BLaER1 treated with 17β-estradiol and CSF1 and Interleukin-3, amounts not matched to agents 10 nM and 100 nM (cell line): ENCODE measurements at regions not wholly inside any gene's neighbourhood (a gene's known extent, or its start where the extent isn't known, plus 50 kb on each side); places are given as distances from the start of the nearest gene placed in this dataset.

ENCODE experiments used
- H3K27ac ChIP-seq, 11 experiments: shearing (Covaris generic); formaldehyde crosslinking; 2 replicates each; pipeline ENCODE4 v1.8.1; 2022
- H3K27me3 ChIP-seq, 11 experiments: shearing (Covaris generic); formaldehyde crosslinking; 2 replicates each; pipeline ENCODE4 v1.8.1; 2022
- H3K36me3 ChIP-seq, 11 experiments: shearing (Covaris generic); formaldehyde crosslinking; 2 replicates each; pipeline ENCODE4 v1.8.1; 2022
- H3K4me1 ChIP-seq, 10 experiments: shearing (Covaris generic); formaldehyde crosslinking; 2 replicates each; pipeline ENCODE4 v1.8.1; 2022
- H3K4me2 ChIP-seq, 11 experiments: shearing (Covaris generic); formaldehyde crosslinking; 2 replicates each; pipeline ENCODE4 v1.8.1; 2022
- H3K4me3 ChIP-seq, 10 experiments: shearing (Covaris generic); formaldehyde crosslinking; 2 replicates each; pipeline ENCODE4 v1.8.1; 2022
- H3K9ac ChIP-seq, 11 experiments: shearing (Covaris generic); formaldehyde crosslinking; 2 replicates each; pipeline ENCODE4 v1.8.1; 2022
- H3K9me3 ChIP-seq, 11 experiments: shearing (Covaris generic); formaldehyde crosslinking; replicated peaks in 1 of 11; 2 replicates each; pipeline ENCODE4 v1.8.1; 2022
- H4K20me1 ChIP-seq, 11 experiments: shearing (Covaris generic); formaldehyde crosslinking; 2 replicates each; pipeline ENCODE4 v1.8.1; 2022
- Cebpa-rat ChIP-seq, 11 experiments: shearing (Covaris generic); IDR thresholded peaks; 2 replicates each; pipeline ENCODE4 v1.8.1; 2022

GRCh38 chr22:25437414-25438160, 126.9 kb upstream of the GRK3 start:
- no peak overlapping the region for H3K27ac ChIP-seq
- H3K4me1 ChIP-seq: peaks cover 0 to 15% (median 7%) of the 10 kb centered on the region in 10 experiments; a peak in 8 of 20 replicates
- H3K27me3 ChIP-seq: no peaks in the 10 kb centered on the region
- no peaks in the 10 kb centered on the region for H4K20me1 ChIP-seq
- H3K36me3 ChIP-seq: no peaks in the 10 kb centered on the region
- TF ChIP-seq Cebpa-rat (IDR thresholded peaks at IDR 0.05): no peak
- no peak overlapping the region for H3K4me3 ChIP-seq
- peak overlapping the region in 4 of 11 experiments; percentile 5 to 45 (median 40); a peak in 4 of 22 replicates for H3K9ac ChIP-seq
- H3K4me2 ChIP-seq: no peak overlapping the region
- no peaks in the 10 kb centered on the region for H3K9me3 ChIP-seq

- Histone ChIP-seq H3K27ac (peak overlapping the region in 1 of 11 experiments; percentile 19; a peak in 1 of 22 replicates), H3K9me3 (no peaks in the 10 kb centered on the region), H3K4me3 (peak overlapping the region in 4 of 10 experiments; percentile 83 to 97 (median 94); a peak in 7 of 20 replicates), H3K36me3 (peaks cover 0 to 21% (median 14%) of the 10 kb centered on the region in 11 experiments; a peak in 14 of 22 replicates), H3K4me1 (peaks cover 30 to 46% (median 41%) of the 10 kb centered on the region in 10 experiments), H3K4me2 (peak overlapping the region in 8 of 11 experiments; percentile 5 to 94 (median 63); a peak in 14 of 22 replicates), H4K20me1 (peaks cover 25 to 40% (median 36%) of the 10 kb centered on the region in 11 experiments; a peak in 21 of 22 replicates), H3K27me3 (no peaks in the 10 kb centered on the region), H3K9ac (peak overlapping the region in 5 of 11 experiments; percentile 8 to 89 (median 48); a peak in 7 of 22 replicates)
- no peak for TF ChIP-seq Cebpa-rat (IDR thresholded peaks at IDR 0.05)
Observed at GRCh38 chr22:25447067-25447685, 117.3 kb upstream of the GRK3 start.

GRCh38 chr22:25447686-25448434, 116.6 kb upstream of the GRK3 start:
- H3K9me3 ChIP-seq: no peaks in the 10 kb centered on the region
- peaks cover 0 to 27% (median 14%) of the 10 kb centered on the region in 11 experiments; a peak in 16 of 22 replicates for H3K36me3 ChIP-seq
- TF ChIP-seq Cebpa-rat (IDR thresholded peaks at IDR 0.05): no peak
- H3K27ac ChIP-seq: peak overlapping the region; percentile 25 to 82 (median 72); a peak in 21 of 22 replicates
- peak overlapping the region; percentile 74 to 90 (median 84) for H3K9ac ChIP-seq
- H3K4me3 ChIP-seq: peak overlapping the region; percentile 77 to 97 (median 90)
- H4K20me1 ChIP-seq: peaks cover 32 to 47% (median 43%) of the 10 kb centered on the region in 11 experiments; a peak in 21 of 22 replicates
- no peaks in the 10 kb centered on the region for H3K27me3 ChIP-seq
- peaks cover 32 to 51% (median 42%) of the 10 kb centered on the region in 10 experiments for H3K4me1 ChIP-seq
- peak overlapping the region; percentile 83 to 95 (median 91) for H3K4me2 ChIP-seq

GRCh38 chr22:25448435-25449051, 115.9 kb upstream of the GRK3 start:
- Histone ChIP-seq H3K4me1 (peaks cover 32 to 51% (median 42%) of the 10 kb centered on the region in 10 experiments), H4K20me1 (peaks cover 39 to 54% (median 50%) of the 10 kb centered on the region in 11 experiments; a peak in 21 of 22 replicates), H3K9me3 (no peaks in the 10 kb centered on the region), H3K4me3 (peak overlapping the region; percentile 77 to 97 (median 90)), H3K36me3 (peaks cover 6 to 34% (median 20%) of the 10 kb centered on the region in 11 experiments), H3K9ac (peak overlapping the region; percentile 74 to 90 (median 84)), H3K27me3 (no peaks in the 10 kb centered on the region), H3K4me2 (peak overlapping the region; percentile 83 to 95 (median 91)), H3K27ac (peak overlapping the region; percentile 25 to 82 (median 72); a peak in 21 of 22 replicates)
- TF ChIP-seq Cebpa-rat (IDR thresholded peaks at IDR 0.05): no peak

GRCh38 chr22:25449781-25450317, 114.6 kb upstream of the GRK3 start:
- H3K27ac ChIP-seq: no peak overlapping the region
- no peaks in the 10 kb centered on the region for H3K9me3 ChIP-seq
- H4K20me1 ChIP-seq: peaks cover 50 to 67% (median 62%) of the 10 kb centered on the region in 11 experiments; a peak in 21 of 22 replicates
- peak overlapping the region; percentile 77 to 97 (median 90); a peak in 19 of 20 replicates for H3K4me3 ChIP-seq
- H3K4me1 ChIP-seq: peaks cover 32 to 51% (median 42%) of the 10 kb centered on the region in 10 experiments
- H3K36me3 ChIP-seq: peaks cover 19 to 47% (median 33%) of the 10 kb centered on the region in 11 experiments
- H3K4me2 ChIP-seq: peak overlapping the region; percentile 83 to 95 (median 91)
- no peak for TF ChIP-seq Cebpa-rat (IDR thresholded peaks at IDR 0.05)
- H3K27me3 ChIP-seq: no peaks in the 10 kb centered on the region
- H3K9ac ChIP-seq: peak overlapping the region in 10 of 11 experiments; percentile 80 to 90 (median 84); a peak in 17 of 22 replicates

- H3K4me2 ChIP-seq: peak overlapping the region; percentile 83 to 95 (median 91); a peak in 18 of 22 replicates
- H3K36me3 ChIP-seq: peaks cover 23 to 59% (median 46%) of the 10 kb centered on the region in 11 experiments
- H3K9ac ChIP-seq: peak overlapping the region in 7 of 11 experiments; percentile 29 to 70 (median 43); a peak in 8 of 22 replicates
Observed at GRCh38 chr22:25451480-25452114, 112.9 kb upstream of the GRK3 start.

GRCh38 chr22:25452116-25452700, 112.3 kb upstream of the GRK3 start:
- Histone ChIP-seq H3K4me3 (no peak overlapping the region), H3K9ac (peak overlapping the region in 3 of 11 experiments; percentile 11 to 70 (median 56); a peak in 3 of 22 replicates), H3K36me3 (peaks cover 23 to 64% (median 50%) of the 10 kb centered on the region in 11 experiments), H3K4me2 (peak overlapping the region in 1 of 11 experiments; percentile 90; a peak in 3 of 22 replicates), H3K4me1 (peaks cover 32 to 45% (median 38%) of the 10 kb centered on the region in 10 experiments), H4K20me1 (peaks cover 54 to 86% (median 77%) of the 10 kb centered on the region in 11 experiments; a peak in 21 of 22 replicates), H3K27me3 (no peaks in the 10 kb centered on the region), H3K9me3 (no peaks in the 10 kb centered on the region), H3K27ac (no peak overlapping the region)
- no peak for TF ChIP-seq Cebpa-rat (IDR thresholded peaks at IDR 0.05)

More at GRCh38 chr22:25451480-25452114, 112.9 kb upstream of the GRK3 start:
- Histone ChIP-seq H3K9me3 (no peaks in the 10 kb centered on the region), H3K4me3 (no peak overlapping the region), H3K27ac (no peak overlapping the region), H3K4me1 (peaks cover 32 to 51% (median 42%) of the 10 kb centered on the region in 10 experiments), H3K27me3 (no peaks in the 10 kb centered on the region), H4K20me1 (peaks cover 54 to 83% (median 72%) of the 10 kb centered on the region in 11 experiments; a peak in 21 of 22 replicates)
- no peak for TF ChIP-seq Cebpa-rat (IDR thresholded peaks at IDR 0.05)
